ENCODE measurements at regions not wholly inside any gene's neighbourhood (a gene's known extent, or its start where the extent isn't known, plus 50 kb on each side); places are given as distances from the start of the nearest gene placed in this dataset.

DNA sequence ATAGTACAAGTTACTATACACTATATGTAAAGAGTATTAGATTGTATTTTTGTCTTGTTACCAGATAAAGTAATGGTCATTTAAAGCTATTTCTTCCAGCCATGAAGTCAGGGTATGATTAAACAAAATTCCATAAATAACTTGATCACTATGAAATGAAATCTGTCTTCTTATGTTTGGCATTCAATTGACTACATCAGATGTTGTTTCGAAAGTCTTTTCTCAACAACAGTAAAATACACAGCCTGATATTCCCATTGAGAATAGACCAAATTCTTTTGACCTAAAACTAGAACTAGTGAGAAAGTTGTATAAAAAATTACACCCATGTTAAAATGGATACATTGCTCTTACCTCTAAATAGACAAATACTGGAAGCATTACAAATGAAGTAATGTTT lies 134.6 kb upstream of the ADAMTS5 start:
- TF ChIP-seq EZH2phosphoT487 (IDR thresholded peaks at IDR 0.05; ENCODE audit: insufficient read depth, low read depth) (no peak), EZH2 (IDR thresholded peaks at IDR 0.05; ENCODE audit: insufficient read depth, poor library complexity, severe bottlenecking) (no peak)

Measured in GM23248 (cell line).